ENCODE measurements at regions not wholly inside any gene's neighbourhood (a gene's known extent, or its start where the extent isn't known, plus 50 kb on each side); places are given as distances from the start of the nearest gene placed in this dataset.

GRCh38 chr4:11722223-11722622 is 293.5 kb upstream of the HS3ST1 start:
- Histone ChIP-seq H2AFZ (ENCODE audit: low read length) (no peak overlapping the region), H3K18ac (ENCODE audit: extremely low read depth, low read length) (no peak overlapping the region), H3K4ac (replicated peaks; ENCODE audit: insufficient read length, low read depth, low read length) (no peak overlapping the region), H2BK15ac (ENCODE audit: low read length) (no peak overlapping the region), H3K23ac (ENCODE audit: insufficient read length) (no peak overlapping the region), H3K36me3 (ENCODE audit: control insufficient read depth in 2 of 4, insufficient read depth in 4 of 4, low read length in 3 of 4) (no peaks in the 10 kb centered on the region), H4K91ac (replicated peaks; ENCODE audit: insufficient read length, low read length) (no peak overlapping the region), H3K14ac (ENCODE audit: insufficient read length) (no peak overlapping the region), H4K20me1 (replicated peaks in 1 of 2; ENCODE audit: control insufficient read depth in 1 of 2, insufficient read depth in 2 of 2, low read length in 2 of 2) (no peaks in the 10 kb centered on the region), H3K4me2 (ENCODE audit: insufficient read depth in 1 of 2, low read depth in 2 of 2, low read length in 2 of 2) (no peak overlapping the region), H2BK20ac (ENCODE audit: low read length) (no peak overlapping the region), H3K9ac (replicated peaks in 1 of 4; ENCODE audit: extremely low read depth in 1 of 4, low read depth in 3 of 4, low read length in 3 of 4) (no peak overlapping the region), H3K4me3 (ENCODE audit: extremely low read depth in 1 of 4, insufficient read depth in 2 of 4, low read depth in 3 of 4, low read length in 4 of 4) (no peak overlapping the region), H2BK5ac (ENCODE audit: low read depth, low read length) (no peak overlapping the region), H2BK120ac (replicated peaks; ENCODE audit: low read depth, low read length) (no peak overlapping the region), H3K79me1 (ENCODE audit: low read depth, low read length) (no peaks in the 10 kb centered on the region), H3K56ac (replicated peaks; ENCODE audit: insufficient read length, low read depth, low read length) (no peak overlapping the region), H4K5ac (ENCODE audit: insufficient read length, low read depth, low read length) (no peak overlapping the region), H3K79me2 (ENCODE audit: control insufficient read depth in 1 of 2, insufficient read depth in 2 of 2, low read length in 2 of 2) (no peaks in the 10 kb centered on the region), H4K8ac (ENCODE audit: extremely low read depth, insufficient read depth, low read length) (no peak overlapping the region), H3K27me3 (replicated peaks in 1 of 4; ENCODE audit: control insufficient read depth in 3 of 4, extremely low read depth in 1 of 4, insufficient read depth in 3 of 4, low read length in 3 of 4) (no peaks in the 10 kb centered on the region), H2BK12ac (ENCODE audit: low read depth, low read length) (no peak overlapping the region), H3K9me3 (ENCODE audit: insufficient read depth in 2 of 2, low read depth in 1 of 2, low read length in 1 of 2) (no peaks in the 10 kb centered on the region), H3K23me2 (ENCODE audit: low read depth, low read length) (no peaks in the 10 kb centered on the region), H3K27ac (ENCODE audit: low read depth, low read length) (no peak overlapping the region), H3K4me1 (replicated peaks in 1 of 4; ENCODE audit: control insufficient read depth in 3 of 4, insufficient read depth in 4 of 4, low read length in 3 of 4) (no peaks in the 10 kb centered on the region), H2AK5ac (ENCODE audit: low read depth, low read length) (no peak overlapping the region)
- POLR2A ChIA-PET (ENCODE audit: partially characterized antibody), result no interaction called here
- CTCF ChIA-PET (ENCODE audit: partially characterized antibody), result interaction anchor here (0.6 to 1.8 kb wide), 9 partner anchors 12 to 1547 kb away, joined by 3 to 6 read pairs (median 3); no protein-coding TSS in a partner anchor
- FAIRE-seq (no peak), DNase-seq (ENCODE audit: low read depth in 1 of 2, low spot score in 2 of 2) (no peak)
- no peak for TF ChIP-seq ZNF274 (IDR thresholded peaks at IDR 0.05; ENCODE audit: borderline replicate concordance, extremely low read depth, low read length)
- no peak for TF ChIP-seq CREB1 (IDR thresholded peaks at IDR 0.05)
- no peak for TF ChIP-seq CBX8 (IDR thresholded peaks at IDR 0.05; ENCODE audit: borderline replicate concordance, low read depth, low read length)
- 94% methylated on average over 4 of the region's 4 CpGs; no CpG with 5 or more reads in 1 of the 2 experiments for WGBS, 2 experiments (ENCODE audit: extremely low coverage in 1 of 2, insufficient coverage in 1 of 2, insufficient read length in 1 of 2, insufficient replicate concordance in 2 of 2, low coverage in 1 of 2, low lambda C conversion rate in 2 of 2, missing lambda C conversion rate in 1 of 2)
